Suprapubic skin (tissue), 3 donors: ENCODE measurements at regions not wholly inside any gene's neighbourhood (a gene's known extent, or its start where the extent isn't known, plus 50 kb on each side); places are given as distances from the start of the nearest gene placed in this dataset.

ENCODE experiments used
- EP300 ChIP-seq: sonication (generic); formaldehyde crosslinking; IDR thresholded peaks from one replicate; pipeline ENCODE4 v1.6.1; 2017; ENCODE audit warnings: antibody characterized with exemption
- POLR2A ChIP-seq, 2 donors: fragments of 450-650 bp; IDR thresholded peaks; one replicate each; pipeline ENCODE4 v1.6.1; 2017; ENCODE audit warnings: antibody characterized with exemption in 2 of 2, mild to moderate bottlenecking in 2 of 2, moderate library complexity in 2 of 2
- TF ChIP-seq, protein P1 (sequence below), 2 donors: fragments of 200-600 bp in 1 of 2; fragments of 450-650 bp in 1 of 2; sonication (generic) in 1 of 2; IDR thresholded peaks; one replicate each; pipeline ENCODE4 v1.5.1; 2016 to 2019; ENCODE audit warnings: antibody characterized with exemption in 2 of 2, mild to moderate bottlenecking in 1 of 2, moderate library complexity in 1 of 2

DNA sequence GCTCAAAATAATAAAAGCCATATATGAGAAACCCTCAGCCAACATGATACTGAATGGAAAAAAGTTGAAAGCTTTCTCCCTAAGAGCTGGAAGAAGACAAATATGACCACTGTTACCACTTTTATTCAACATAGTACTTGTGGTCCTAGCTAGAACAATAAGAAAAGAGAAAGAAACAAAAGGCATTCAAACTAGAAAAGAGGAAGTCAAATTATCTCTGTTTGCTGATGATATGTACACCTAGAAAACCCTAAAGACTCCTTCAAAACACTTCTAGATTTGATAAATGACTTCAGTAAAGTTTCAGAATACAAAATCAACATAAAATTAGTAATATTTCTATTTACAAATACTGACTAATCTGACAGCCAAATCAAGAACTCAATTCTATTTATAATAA is 328.8 kb upstream of the GCFC2 start:
- TF ChIP-seq, protein P1, sequence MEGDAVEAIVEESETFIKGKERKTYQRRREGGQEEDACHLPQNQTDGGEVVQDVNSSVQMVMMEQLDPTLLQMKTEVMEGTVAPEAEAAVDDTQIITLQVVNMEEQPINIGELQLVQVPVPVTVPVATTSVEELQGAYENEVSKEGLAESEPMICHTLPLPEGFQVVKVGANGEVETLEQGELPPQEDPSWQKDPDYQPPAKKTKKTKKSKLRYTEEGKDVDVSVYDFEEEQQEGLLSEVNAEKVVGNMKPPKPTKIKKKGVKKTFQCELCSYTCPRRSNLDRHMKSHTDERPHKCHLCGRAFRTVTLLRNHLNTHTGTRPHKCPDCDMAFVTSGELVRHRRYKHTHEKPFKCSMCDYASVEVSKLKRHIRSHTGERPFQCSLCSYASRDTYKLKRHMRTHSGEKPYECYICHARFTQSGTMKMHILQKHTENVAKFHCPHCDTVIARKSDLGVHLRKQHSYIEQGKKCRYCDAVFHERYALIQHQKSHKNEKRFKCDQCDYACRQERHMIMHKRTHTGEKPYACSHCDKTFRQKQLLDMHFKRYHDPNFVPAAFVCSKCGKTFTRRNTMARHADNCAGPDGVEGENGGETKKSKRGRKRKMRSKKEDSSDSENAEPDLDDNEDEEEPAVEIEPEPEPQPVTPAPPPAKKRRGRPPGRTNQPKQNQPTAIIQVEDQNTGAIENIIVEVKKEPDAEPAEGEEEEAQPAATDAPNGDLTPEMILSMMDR (IDR thresholded peaks at IDR 0.05), result no peak
- TF ChIP-seq POLR2A (IDR thresholded peaks at IDR 0.05) (no peak), EP300 (no peak)
